ENCODE measurements at regions not wholly inside any gene's neighbourhood (a gene's known extent, or its start where the extent isn't known, plus 50 kb on each side); places are given as distances from the start of the nearest gene placed in this dataset.

- no peak for DNase-seq (ENCODE audit: low read depth in 1 of 2, low spot score in 1 of 2)
- no peak for TF ChIP-seq JUND (IDR thresholded peaks at IDR 0.05; ENCODE audit: low read depth)
- in situ Hi-C loops (cut with HindIII; ENCODE audit: low pct_unique_long_range_greater_than_20kb, low sequenced_read_pairs), result no loop called here
Observed at GRCh38 chr9:89811356-89811755, 206.5 kb downstream of the GADD45G start.

- DNase-seq (ENCODE audit: low read depth in 1 of 2, low spot score in 1 of 2), result no peak
- in situ Hi-C loops (cut with HindIII; ENCODE audit: low pct_unique_long_range_greater_than_20kb, low sequenced_read_pairs), result no loop called here
- no peak for TF ChIP-seq JUND (IDR thresholded peaks at IDR 0.05; ENCODE audit: low read depth)
Observed at GRCh38 chr9:89811886-89812450, 207.2 kb downstream of the GADD45G start.

GRCh38 chr9:89812556-89813181 is 207.9 kb downstream of the GADD45G start:
- DNase-seq (ENCODE audit: low read depth in 1 of 2, low spot score in 1 of 2), result no peak
- TF ChIP-seq JUND (IDR thresholded peaks at IDR 0.05; ENCODE audit: low read depth), result no peak
- in situ Hi-C loops (cut with HindIII; ENCODE audit: low pct_unique_long_range_greater_than_20kb, low sequenced_read_pairs), result no loop called here

- in situ Hi-C loops (cut with HindIII; ENCODE audit: low pct_unique_long_range_greater_than_20kb, low sequenced_read_pairs), result no loop called here
- TF ChIP-seq JUND (IDR thresholded peaks at IDR 0.05; ENCODE audit: low read depth), result no peak
- DNase-seq (ENCODE audit: low read depth in 1 of 2, low spot score in 1 of 2), result no peak
Observed at GRCh38 chr9:89813482-89813881, 208.7 kb downstream of the GADD45G start.

- TF ChIP-seq JUND (IDR thresholded peaks at IDR 0.05; ENCODE audit: low read depth), result no peak
- in situ Hi-C loops (cut with HindIII; ENCODE audit: low pct_unique_long_range_greater_than_20kb, low sequenced_read_pairs), result no loop called here
- DNase-seq (ENCODE audit: low read depth in 1 of 2, low spot score in 1 of 2), result no peak
Observed at GRCh38 chr9:89814340-89815040, 209.7 kb downstream of the GADD45G start.

- TF ChIP-seq JUND (IDR thresholded peaks at IDR 0.05; ENCODE audit: low read depth), result no peak
- no peak for DNase-seq (ENCODE audit: low read depth in 1 of 2, low spot score in 1 of 2)
- in situ Hi-C loops (cut with HindIII; ENCODE audit: low pct_unique_long_range_greater_than_20kb, low sequenced_read_pairs), result no loop called here
Observed at GRCh38 chr9:89815061-89815902, 210.5 kb downstream of the GADD45G start.

- DNase-seq (ENCODE audit: low read depth in 1 of 2, low spot score in 1 of 2), result no peak
- in situ Hi-C loops (cut with HindIII; ENCODE audit: low pct_unique_long_range_greater_than_20kb, low sequenced_read_pairs), result no loop called here
- no peak for TF ChIP-seq JUND (IDR thresholded peaks at IDR 0.05; ENCODE audit: low read depth)
Observed at GRCh38 chr9:89815903-89816573, 211.2 kb downstream of the GADD45G start.

GRCh38 chr9:89817151-89817950 is 212.5 kb downstream of the GADD45G start:
- in situ Hi-C loops (cut with HindIII; ENCODE audit: low pct_unique_long_range_greater_than_20kb, low sequenced_read_pairs), result no loop called here
- no peak for DNase-seq (ENCODE audit: low read depth in 1 of 2, low spot score in 1 of 2)

GRCh38 chr9:89820337-89820736 is 215.5 kb downstream of the GADD45G start:
- in situ Hi-C loops (cut with HindIII; ENCODE audit: low pct_unique_long_range_greater_than_20kb, low sequenced_read_pairs), result no loop called here
- DNase-seq (ENCODE audit: low read depth in 1 of 2, low spot score in 1 of 2), result no peak
- no peak for TF ChIP-seq JUND (IDR thresholded peaks at IDR 0.05; ENCODE audit: low read depth)

More at GRCh38 chr9:89817151-89817950, 212.5 kb downstream of the GADD45G start:
- no peak for TF ChIP-seq JUND (IDR thresholded peaks at IDR 0.05; ENCODE audit: low read depth)

- in situ Hi-C loops (cut with HindIII; ENCODE audit: low pct_unique_long_range_greater_than_20kb, low sequenced_read_pairs), result no loop called here
- TF ChIP-seq JUND (IDR thresholded peaks at IDR 0.05; ENCODE audit: low read depth), result no peak
- DNase-seq (ENCODE audit: low read depth in 1 of 2, low spot score in 1 of 2), result peak; percentile 42 to 75
Observed at GRCh38 chr9:89821081-89821480, 216.3 kb downstream of the GADD45G start.

GRCh38 chr9:89822996-89823395 is 218.2 kb downstream of the GADD45G start:
- in situ Hi-C loops (cut with HindIII; ENCODE audit: low pct_unique_long_range_greater_than_20kb, low sequenced_read_pairs), result no loop called here
- TF ChIP-seq JUND (IDR thresholded peaks at IDR 0.05; ENCODE audit: low read depth), result no peak
- DNase-seq (ENCODE audit: low read depth in 1 of 2, low spot score in 1 of 2), result no peak
